DOHH2 (cell line): ENCODE measurements at regions not wholly inside any gene's neighbourhood (a gene's known extent, or its start where the extent isn't known, plus 50 kb on each side); places are given as distances from the start of the nearest gene placed in this dataset.

Experiments
- H3F3A ChIP-seq: fragments of 200-600 bp; sonication (generic), shearing (Covaris generic); 2 replicates; pipeline ENCODE4 v1.6.0; 2016; ENCODE audit warnings: antibody characterized with exemption, mild to moderate bottlenecking; ENCODE audit not compliant: control insufficient read depth, insufficient read depth
- H3K27ac ChIP-seq: fragments of 200-600 bp; sonication (generic); 2 replicates; pipeline ENCODE4 v1.5.1; 2014; ENCODE audit warnings: low read depth, mild to moderate bottlenecking, low read length, moderate library complexity
- H3K27me3 ChIP-seq: fragments of 200-600 bp; sonication (generic); 2 replicates; pipeline ENCODE4 v1.6.1; 2014; ENCODE audit warnings: mild to moderate bottlenecking, low read length, mixed read lengths; ENCODE audit not compliant: control insufficient read depth
- H3K36me3 ChIP-seq: fragments of 200-600 bp; sonication (generic); 2 replicates; pipeline ENCODE4 v1.6.1; 2014; ENCODE audit warnings: mild to moderate bottlenecking, low read length, moderate library complexity, mixed read lengths; ENCODE audit not compliant: control insufficient read depth
- H3K4me1 ChIP-seq: fragments of 200-600 bp; sonication (generic); 2 replicates; pipeline ENCODE4 v1.6.1; 2014; ENCODE audit warnings: mild to moderate bottlenecking, low read length, mixed read lengths; ENCODE audit not compliant: control insufficient read depth
- H3K4me2 ChIP-seq: fragments of 200-600 bp; sonication (generic); 2 replicates; pipeline ENCODE4 v1.6.0; 2014; ENCODE audit warnings: mild to moderate bottlenecking, low read length, moderate library complexity
- H3K4me3 ChIP-seq: fragments of 200-600 bp; sonication (generic); 2 replicates; pipeline ENCODE4 v1.5.1; 2014; ENCODE audit warnings: mild to moderate bottlenecking, low read length, mixed read lengths
- H3K79me2 ChIP-seq: fragments of 200-600 bp; sonication (generic); 2 replicates; pipeline ENCODE4 v1.6.1; 2014; ENCODE audit warnings: mild to moderate bottlenecking, low read length, mixed read lengths; ENCODE audit not compliant: control insufficient read depth
- H3K9me2 ChIP-seq: fragments of 200-600 bp; sonication (generic); replicated peaks from 2 replicates; pipeline ENCODE4 v1.6.1; 2014; ENCODE audit warnings: mild to moderate bottlenecking, low read length, mixed read lengths; ENCODE audit not compliant: control insufficient read depth
- H3K9me3 ChIP-seq: fragments of 200-600 bp; sonication (generic); 2 replicates; pipeline ENCODE4 v1.6.1; 2014; ENCODE audit warnings: antibody characterized with exemption, low read length, mixed read lengths; ENCODE audit not compliant: control insufficient read depth, insufficient read depth
- H4K20me1 ChIP-seq: fragments of 200-600 bp; sonication (generic); 2 replicates; pipeline ENCODE4 v1.6.0; 2014; ENCODE audit warnings: low read depth, mild to moderate bottlenecking, antibody characterized with exemption, low read length, moderate library complexity; ENCODE audit not compliant: control insufficient read depth, insufficient read depth
- CTCF ChIP-seq: fragments of 200-600 bp; sonication (generic); IDR thresholded peaks from one replicate; pipeline ENCODE4 v1.5.1; 2014; ENCODE audit warnings: antibody characterized with exemption, mild to moderate bottlenecking, low read depth, low read length; ENCODE audit not compliant: poor library complexity, severe bottlenecking
- EZH2phosphoT487 ChIP-seq: fragments of 200-600 bp; sonication (generic); IDR thresholded peaks from 2 replicates; pipeline ENCODE4 v1.6.1; 2017; ENCODE audit warnings: borderline replicate concordance, mild to moderate bottlenecking, antibody characterized with exemption, low read length, moderate library complexity, mixed read lengths

- Histone ChIP-seq H3K79me2 (no peaks in the 10 kb centered on the region), H3K4me1 (no peaks in the 10 kb centered on the region), H3K9me2 (no peaks in the 10 kb centered on the region), H3K4me2 (no peak overlapping the region), H3K27ac (no peak overlapping the region), H3K4me3 (no peak overlapping the region), H3K36me3 (no peaks in the 10 kb centered on the region), H3F3A (no peaks in the 10 kb centered on the region), H3K9me3 (no peaks in the 10 kb centered on the region), H3K27me3 (no peaks in the 10 kb centered on the region), H4K20me1 (no peaks in the 10 kb centered on the region)
- TF ChIP-seq CTCF: no peak
- TF ChIP-seq EZH2phosphoT487: no peak
Observed at GRCh38 chr7:10731253-10731773, 242.4 kb upstream of the PHF14 start.

- TF ChIP-seq CTCF (no peak), EZH2phosphoT487 (no peak)
- Histone ChIP-seq H3K27ac (no peak overlapping the region), H3K4me3 (no peak overlapping the region), H3K79me2 (no peaks in the 10 kb centered on the region), H3K27me3 (no peaks in the 10 kb centered on the region), H3F3A (no peaks in the 10 kb centered on the region), H3K9me2 (no peaks in the 10 kb centered on the region), H3K4me2 (no peak overlapping the region), H3K36me3 (no peaks in the 10 kb centered on the region), H3K4me1 (no peaks in the 10 kb centered on the region), H3K9me3 (no peaks in the 10 kb centered on the region), H4K20me1 (no peaks in the 10 kb centered on the region)
Observed at GRCh38 chr7:10733747-10734146, 239.9 kb upstream of the PHF14 start.

- TF ChIP-seq EZH2phosphoT487 (no peak), CTCF (no peak)
- Histone ChIP-seq H3K27ac (no peak overlapping the region), H3K9me3 (no peaks in the 10 kb centered on the region), H4K20me1 (no peaks in the 10 kb centered on the region), H3K36me3 (no peaks in the 10 kb centered on the region), H3K4me2 (no peak overlapping the region), H3K27me3 (no peaks in the 10 kb centered on the region), H3F3A (no peaks in the 10 kb centered on the region), H3K79me2 (no peaks in the 10 kb centered on the region), H3K4me3 (no peak overlapping the region), H3K9me2 (no peaks in the 10 kb centered on the region), H3K4me1 (no peaks in the 10 kb centered on the region)
Observed at GRCh38 chr7:10734595-10734994, 239.1 kb upstream of the PHF14 start.
